Activated CD8-positive, alpha-beta memory T cell treated with anti-CD3 and anti-CD28 coated beads, Interleukin-2, amount 50 U/mL, for 1 hour (primary cell): ENCODE measurements at regions not wholly inside any gene's neighbourhood (a gene's known extent, or its start where the extent isn't known, plus 50 kb on each side); places are given as distances from the start of the nearest gene placed in this dataset.

Source experiments
- DNase-seq: peaks from one replicate; pipeline ENCODE4 v3.0.0-alpha.2; 2020; ENCODE audit errors: extremely low read depth

- no peak for DNase-seq
Measured at GRCh38 chr5:54927097-54927746, 58.2 kb downstream of the ESM1 start.

DNA sequence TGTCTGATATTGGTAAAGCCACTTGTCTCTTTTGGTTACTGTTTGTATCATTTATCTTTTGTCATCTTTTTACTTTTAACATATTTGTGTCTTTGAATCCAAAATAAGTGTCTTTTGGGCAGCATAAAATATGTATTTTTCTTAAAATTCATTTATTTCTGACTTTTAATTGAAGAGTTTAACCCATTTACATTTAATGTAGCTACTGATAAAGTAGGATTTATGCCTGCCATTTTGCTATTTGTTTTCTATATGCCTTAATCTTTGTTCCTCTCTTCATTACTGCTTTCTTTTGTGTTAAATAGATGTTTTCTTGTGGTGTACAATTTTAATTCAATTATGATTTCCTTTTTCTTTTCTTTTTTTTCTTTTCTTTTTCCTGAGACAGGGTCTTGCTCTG is 60.9 kb downstream of the ESM1 start:
- DNase-seq: no peak

DNA sequence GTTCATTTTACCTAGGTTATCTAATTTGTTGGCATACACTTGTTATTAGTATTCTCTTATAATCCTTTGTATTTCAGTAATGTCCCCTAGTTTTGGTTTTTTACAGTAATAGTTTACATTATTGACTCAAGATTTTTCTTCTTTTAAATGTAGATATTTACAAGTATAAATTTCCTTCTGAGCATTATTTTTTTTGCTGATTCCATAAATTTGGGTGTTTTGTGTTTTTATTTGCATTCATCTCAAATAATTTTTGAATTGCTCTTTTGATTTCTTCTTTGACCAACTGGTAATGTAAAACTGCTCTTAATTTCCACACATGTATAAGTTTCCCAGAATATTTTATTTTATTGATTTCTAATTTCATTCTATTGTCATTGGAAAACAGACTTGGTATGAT is 68.1 kb downstream of the ESM1 start:
- no peak for DNase-seq

GRCh38 chr5:54915466-54916027 is 69.8 kb downstream of the ESM1 start:
- DNase-seq: no peak

- no peak for DNase-seq
Measured at GRCh38 chr5:54912021-54912420, 73.4 kb downstream of the ESM1 start.

DNA sequence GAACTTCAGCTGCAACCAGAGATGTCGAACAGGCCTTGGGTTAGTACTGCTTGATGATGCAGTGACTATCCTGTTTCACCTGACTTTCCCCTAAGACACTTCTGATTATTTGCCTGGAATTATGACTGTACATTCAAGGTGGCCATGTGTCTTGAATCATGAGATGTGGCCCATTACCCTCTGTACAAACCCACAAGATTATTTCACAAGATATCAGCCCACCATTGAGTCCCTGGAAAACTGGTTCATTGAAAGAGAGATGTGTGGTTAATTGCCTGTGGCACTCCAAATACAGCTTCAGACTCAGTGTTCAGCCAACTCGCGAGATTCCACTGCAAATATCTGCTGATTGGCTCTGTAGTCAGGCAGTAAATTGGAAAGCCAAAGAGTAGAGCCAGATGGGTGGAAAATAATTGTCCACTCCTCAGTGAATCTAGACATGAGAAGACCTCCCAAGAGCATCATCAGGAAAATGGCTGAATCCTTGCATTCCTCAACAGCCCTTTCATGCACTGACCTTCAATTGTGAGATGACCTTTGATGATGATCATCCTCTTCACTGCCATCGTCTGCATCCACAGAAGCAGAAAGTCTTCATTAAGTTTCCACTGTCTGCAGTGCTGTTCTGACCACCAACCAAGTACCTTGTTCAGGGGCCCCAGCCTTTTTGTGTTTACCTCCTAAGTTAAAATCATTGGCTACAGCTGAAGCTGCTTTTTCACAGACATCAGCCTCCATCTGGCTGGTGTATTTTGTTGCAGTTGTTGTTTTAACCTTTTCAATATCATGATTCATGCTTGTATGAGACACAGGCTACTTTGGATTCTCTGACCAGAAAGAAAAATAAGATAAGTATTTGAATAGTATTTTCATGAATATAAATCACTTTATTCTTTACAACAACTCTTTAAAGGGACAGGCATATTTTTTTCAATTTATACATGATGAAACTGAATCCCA is 75.2 kb downstream of the ESM1 start:
- DNase-seq: no peak

GRCh38 chr5:54908774-54909525 is 76.4 kb downstream of the ESM1 start:
- DNase-seq: no peak

- peak; percentile 23 for DNase-seq
Measured at GRCh38 chr5:54905942-54906537, 79.4 kb downstream of the ESM1 start.

- DNase-seq: no peak
Measured at GRCh38 chr5:54905246-54905795, 80.1 kb downstream of the ESM1 start.

DNA sequence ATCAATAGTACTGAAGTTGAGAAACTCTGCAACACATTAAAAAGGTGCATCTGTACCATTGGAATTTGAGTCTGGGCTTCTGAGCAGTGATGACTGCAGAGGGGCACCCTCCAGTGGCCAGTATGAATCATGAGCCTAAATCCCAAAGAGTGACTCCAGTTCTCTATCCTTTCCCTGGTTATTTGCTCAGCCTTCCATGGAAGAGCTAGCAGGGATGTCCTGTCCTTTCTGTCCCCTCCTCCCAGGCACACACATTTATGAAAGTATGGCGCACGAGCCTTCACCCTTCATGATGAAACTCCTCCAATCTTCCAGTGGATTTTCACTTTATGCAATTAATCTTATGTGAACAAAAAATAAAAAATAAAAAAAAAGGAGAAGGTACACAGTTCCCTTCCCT is 81.0 kb downstream of the ESM1 start:
- no peak for DNase-seq

DNA sequence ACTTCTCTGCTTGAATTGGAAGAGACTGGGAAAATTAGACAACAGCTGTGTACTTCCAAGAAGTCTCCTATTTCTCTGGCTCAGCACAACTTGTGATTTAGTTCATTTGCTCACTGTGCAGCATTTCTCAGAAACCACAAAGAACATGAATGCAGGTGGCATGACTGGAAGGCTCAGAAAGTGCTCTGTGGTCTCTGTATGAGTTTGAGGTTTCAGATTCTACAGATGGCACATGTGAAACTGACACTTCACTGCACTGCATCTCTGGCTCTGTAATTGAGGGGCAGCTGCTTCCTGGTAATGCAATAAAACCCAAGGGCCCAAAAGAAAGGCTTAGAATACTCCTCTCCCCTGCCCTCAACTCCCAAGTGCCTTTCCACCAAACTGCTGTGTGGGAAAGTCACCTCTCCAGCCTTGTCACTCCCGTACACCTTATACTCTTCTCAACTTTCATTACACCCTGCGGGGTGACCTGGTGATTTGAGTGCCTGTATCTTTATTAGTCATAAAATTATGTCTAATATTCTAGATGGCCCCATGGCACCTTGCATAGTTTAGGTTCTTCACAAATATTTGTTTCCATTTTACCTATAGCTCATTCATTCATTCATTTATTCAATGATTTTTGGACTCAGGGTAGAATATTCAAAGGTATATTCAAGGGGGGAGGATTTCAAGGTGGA is 82.5 kb downstream of the ESM1 start:
- DNase-seq: no peak

DNA sequence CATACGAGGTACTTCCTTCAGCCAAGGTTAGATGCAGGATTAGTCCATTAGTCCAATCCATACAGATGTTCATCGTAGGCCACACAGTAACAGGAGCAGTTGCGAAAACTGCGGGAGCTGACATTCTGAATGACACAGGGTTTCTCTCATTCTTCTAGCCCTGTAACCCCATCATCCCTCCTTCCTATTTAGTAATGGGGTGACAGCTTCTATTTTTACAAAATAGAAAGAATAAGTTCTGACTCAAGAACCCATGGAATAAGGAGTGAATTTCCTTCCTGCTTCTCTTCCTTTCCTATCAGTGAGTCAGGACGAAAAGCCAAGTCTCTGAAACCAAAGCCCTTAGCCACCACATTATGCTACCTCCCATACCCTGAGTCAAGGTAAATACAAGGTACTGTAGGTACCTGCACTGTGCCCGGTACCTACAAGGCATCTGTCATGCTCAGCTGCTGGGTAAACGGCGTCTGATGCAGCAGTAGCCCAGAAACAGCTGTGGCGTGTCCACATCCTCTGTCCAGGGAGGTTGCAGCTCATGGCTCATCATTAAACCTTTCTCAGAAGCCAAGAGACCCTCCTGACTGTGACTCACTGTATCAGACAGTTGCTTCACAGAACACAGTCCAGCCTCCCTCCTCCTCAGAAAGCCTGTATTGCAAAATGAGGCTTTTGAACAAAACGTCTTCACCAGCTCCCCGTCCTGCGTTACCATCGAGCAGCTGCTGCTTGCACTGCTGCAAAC is 84.2 kb downstream of the ESM1 start:
- DNase-seq: no peak

DNA sequence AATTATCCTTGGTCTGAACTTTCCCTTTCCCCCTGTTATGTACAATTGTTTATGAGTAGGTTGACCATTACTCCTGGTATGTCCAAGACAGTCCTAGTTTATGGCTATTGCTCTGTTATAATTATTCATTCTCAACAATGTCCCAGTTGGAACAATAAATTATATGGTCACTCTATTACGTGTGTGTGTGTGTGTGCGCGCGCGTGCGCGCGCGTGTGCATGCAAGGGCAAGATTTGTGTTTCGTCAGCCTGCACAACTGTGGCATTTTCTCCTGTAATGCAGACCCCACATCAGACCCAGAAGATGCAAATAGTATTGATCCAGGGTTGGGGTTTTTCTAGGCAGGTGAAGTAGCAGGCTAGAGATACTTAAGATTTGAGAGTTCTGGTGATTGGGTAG is 88.4 kb downstream of the ESM1 start:
- no peak for DNase-seq

DNA sequence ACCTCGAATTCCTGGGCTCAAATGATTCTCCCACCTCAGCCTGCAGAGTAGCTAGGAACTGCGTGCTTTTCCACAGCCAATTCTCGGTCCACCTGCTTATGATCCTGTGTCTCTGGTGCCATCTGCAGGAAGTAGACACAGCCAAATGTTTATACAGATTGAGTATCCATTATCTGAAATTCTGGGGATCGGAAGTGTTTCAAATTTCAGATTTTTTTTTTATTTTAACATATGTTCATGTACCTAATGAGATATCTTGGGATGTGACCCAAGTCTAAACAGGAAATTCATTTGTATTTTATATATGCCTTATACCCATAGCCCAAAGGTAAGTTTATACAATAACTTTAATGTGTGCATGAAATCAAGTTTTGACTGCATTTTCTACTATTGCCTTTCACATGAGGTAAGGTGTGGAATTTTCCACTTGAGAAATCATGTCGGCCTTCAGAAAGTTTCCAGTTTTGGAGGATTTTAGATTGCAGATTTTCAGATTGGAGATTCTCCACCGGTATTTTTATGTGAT is 89.5 kb downstream of the ESM1 start:
- no peak for DNase-seq

DNA sequence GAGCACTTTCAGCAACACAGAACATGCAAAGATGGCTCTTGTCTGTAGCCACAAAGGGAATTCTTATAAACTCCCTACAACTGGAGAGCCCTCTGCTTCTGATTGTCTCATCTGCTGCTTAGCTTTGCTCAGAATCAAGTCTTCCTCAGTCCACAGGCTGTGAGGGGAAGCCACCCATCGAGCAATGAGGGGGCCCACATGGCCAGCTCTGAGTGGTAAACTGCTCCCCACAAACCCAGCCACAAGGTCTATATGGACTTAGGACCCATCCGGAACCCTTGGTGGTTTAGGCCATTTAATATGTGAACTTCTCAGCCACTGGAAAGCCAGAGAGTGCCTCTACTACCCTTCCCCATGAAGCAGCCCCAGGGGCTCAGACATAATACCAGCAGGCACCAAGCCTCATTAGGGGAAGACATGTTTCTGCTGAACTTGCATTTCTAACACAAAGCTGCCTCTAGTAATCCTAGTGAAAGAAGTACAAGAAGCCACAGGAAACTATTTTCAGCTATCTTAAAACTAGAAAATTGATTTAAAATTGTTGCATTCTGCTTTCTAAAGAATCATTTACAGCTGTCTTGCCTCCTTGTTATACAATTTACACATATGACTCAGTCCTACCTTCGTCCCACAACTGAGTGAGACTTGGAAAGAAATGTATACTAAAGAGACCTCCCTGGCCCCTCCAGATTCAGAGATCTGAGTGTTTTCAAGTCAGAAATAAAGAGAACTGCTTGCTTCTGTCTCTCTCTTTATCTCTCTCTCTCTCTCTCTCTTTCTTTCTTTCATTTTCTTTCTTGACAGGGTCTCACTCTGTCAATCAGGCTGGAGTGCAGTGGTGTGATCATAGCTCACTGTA is 90.2 kb downstream of the ESM1 start:
- DNase-seq: no peak

DNA sequence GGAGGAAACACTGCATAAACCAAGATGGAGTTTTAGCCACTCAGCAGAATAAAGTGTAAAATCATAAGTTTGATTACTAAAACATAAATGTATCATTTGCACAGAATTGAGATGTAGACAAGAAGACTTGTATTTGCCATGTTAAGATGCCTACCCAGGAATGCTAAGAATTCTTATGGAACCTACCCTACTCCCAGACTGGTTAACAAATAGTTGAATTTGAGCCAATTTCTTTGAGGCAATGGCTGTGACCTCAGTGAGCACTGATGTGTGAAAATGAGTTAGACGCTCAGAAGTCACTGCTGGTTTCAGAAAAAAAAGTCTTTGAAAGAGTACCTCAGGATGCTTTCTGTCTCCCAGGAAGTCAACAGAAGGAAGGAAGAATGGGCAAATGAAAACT is 95.6 kb downstream of the ESM1 start:
- no peak for DNase-seq

DNA sequence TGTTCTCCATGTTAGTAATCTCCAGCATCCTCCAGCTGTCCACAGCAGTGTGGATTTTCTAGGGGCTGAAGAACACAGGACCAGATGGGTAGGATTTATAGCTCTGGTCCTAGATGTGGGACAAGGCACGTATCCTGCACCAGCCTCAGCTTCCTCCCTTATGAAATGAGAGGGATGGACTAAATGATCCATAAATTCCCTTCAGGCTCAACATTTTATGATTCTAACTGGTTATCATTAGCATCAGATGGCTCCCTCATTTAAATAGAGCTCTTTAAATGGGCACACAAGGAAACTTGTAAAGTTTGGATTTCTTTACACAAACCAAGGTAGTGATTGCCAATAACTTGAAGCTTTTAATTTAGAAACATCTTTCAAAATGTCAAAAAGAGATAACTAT is 97.7 kb downstream of the ESM1 start:
- DNase-seq: no peak

DNA sequence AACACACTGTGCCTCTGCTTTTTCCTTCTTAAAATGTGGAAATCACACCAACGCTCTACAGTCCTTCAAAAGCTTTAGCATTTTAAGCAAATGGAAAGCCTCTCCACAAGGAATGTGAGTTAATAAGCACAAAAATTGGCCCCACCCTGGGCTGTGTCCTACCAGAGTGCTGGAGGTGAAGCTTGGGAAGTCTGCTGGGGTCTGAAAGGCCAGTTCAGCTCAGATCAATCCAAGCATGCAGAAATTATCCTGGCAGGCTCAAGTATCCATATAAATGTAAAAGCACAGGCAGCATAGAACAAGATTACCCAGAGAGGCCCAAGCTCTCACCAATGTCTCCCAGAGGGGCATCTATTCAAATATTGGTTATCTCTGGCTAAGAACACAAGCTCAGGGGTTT is 98.5 kb downstream of the ESM1 start:
- no peak for DNase-seq

DNA sequence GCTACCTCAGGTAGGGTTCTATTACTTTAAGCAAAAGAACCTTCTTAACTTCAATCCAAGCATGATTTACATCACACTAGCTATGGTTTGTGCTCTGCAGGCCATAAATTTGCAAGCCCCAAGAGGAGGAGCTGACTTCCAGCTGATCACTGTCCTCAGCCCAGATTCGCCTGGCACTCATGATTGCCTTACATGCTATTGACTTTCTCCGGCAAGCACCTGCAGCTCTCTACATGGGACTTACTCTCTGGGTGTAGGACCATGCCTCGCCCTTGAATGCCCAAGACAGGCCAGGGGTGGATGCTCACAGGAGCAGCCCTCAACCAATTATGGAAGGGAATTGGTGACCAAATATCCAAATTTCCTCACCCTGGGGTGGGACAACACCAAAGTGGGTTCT is 99.8 kb downstream of the ESM1 start:
- no peak for DNase-seq
